Activated gamma-delta T cell treated with anti-CD3 and anti-CD28 coated beads, Interleukin-2, amount 50 U/mL, for 16 hours (primary cell): ENCODE measurements at regions not wholly inside any gene's neighbourhood (a gene's known extent, or its start where the extent isn't known, plus 50 kb on each side); places are given as distances from the start of the nearest gene placed in this dataset.

Experiments
- DNase-seq: peaks from one replicate; pipeline ENCODE4 v3.0.0-alpha.2; 2020; ENCODE audit warnings: low read depth

DNA sequence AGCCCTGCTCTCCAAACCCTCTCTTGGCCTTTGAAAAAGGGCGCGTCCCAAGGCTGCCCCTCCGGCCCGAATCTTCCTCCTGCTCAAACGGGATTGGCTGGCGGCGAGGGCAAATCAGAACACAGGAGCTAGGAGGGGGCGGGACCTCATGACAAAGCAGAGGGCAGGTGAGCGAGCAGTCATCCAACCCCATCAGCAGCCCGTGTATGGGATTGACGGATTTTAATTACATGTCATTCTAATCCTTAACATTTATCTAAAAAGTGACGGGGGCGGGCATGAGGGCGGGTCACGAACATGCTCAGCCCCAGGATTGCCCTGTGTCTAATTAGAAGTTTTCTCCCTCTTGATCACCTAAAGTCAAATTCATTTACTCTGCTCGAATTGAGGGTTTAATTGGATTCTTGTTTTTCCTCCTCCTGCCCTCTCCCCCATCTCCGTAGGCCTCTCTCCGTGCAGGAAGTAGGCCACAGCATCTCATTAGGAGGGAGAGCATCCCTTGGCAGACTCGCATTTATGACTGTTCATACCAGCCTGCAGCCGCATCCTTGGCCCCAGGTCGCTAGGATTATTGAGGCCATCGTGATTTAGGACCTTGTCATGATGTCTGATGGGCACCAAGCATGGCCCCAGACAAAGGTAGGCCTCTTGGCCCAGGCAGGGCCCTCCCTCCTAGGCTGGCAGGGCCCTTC, 147.1 kb downstream of the CHST1 start:
- DNase-seq = no peak

- no peak for DNase-seq
Measured at GRCh38 chr11:45517171-45517770, 148.2 kb downstream of the CHST1 start.

- DNase-seq = no peak
Measured at GRCh38 chr11:45513821-45514340, 151.5 kb downstream of the CHST1 start.

DNA sequence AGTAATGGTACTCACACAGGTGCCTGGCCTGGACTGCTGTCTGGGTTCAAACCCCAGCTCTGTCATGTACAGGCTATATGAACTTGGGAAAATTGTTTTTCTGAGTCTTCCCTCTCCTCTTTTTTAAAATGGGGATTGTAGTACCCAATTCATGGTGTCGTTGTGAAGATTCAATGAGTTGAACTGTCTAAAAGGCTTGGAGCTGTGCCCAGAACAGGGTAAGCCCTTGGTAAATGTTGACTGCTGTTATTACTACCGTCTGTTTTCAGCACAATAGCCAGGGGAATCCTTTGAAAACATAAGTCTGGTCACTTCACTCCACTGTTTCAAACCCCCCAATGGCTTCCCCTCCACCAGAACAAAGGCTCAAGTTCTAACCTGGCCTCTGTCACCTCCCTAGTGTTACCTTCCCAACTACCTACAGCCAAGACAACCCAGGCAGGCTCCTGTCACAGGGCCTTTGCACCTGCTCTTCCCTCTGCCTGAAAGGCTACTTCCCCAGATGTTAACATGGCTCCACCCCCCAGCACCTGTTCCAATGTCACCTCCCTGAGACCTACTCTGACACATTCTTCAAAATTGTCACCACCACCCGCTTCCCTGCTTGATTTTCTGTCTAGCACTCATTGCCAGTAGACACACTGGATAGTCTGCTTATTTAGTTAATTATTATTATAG, 152.8 kb downstream of the CHST1 start:
- no peak for DNase-seq

DNA sequence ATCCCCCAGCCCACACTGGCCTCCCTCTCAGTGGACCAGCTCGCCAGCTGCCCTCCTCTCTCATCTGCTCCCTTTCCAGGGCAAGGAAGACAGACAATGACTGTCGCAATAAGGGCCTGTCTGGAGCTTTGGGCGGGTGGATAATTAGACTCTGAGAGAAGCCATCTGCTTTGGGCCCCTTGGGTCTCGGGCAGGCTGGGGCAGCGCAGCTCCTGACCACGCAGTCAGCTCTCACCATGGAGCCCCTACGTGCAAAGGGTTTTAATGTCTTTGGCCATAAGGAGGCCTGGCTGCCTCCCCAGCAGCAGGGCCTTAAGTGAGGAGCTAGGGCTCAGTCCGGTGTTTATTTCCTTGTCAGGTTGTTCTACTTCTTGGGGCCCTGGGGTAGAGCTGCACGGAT, 153.9 kb downstream of the CHST1 start:
- no peak for DNase-seq

- DNase-seq = no peak
Measured at GRCh38 chr11:45507916-45508315, 157.5 kb downstream of the CHST1 start.

DNA sequence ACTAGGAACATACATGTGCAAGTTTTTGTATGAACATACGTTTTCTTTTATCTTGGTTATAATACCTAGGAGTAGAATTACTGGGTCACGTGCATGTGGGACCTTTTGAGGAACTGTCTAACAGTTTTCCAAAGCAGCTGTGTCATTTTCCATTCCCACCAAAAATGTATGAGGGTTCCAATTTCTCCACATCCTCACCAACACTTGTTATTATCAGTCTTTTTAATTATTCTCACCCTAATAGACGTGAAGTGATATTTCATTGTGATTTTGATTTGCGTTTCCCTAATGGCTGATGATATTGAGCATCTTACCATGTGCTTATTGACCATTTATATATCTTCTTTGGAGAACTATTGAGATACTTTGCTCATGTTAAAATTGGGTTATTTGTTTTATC, 162.1 kb downstream of the CHST1 start:
- DNase-seq = no peak

GRCh38 chr11:45502226-45502545, 163.2 kb downstream of the CHST1 start:
- DNase-seq = no peak

DNA sequence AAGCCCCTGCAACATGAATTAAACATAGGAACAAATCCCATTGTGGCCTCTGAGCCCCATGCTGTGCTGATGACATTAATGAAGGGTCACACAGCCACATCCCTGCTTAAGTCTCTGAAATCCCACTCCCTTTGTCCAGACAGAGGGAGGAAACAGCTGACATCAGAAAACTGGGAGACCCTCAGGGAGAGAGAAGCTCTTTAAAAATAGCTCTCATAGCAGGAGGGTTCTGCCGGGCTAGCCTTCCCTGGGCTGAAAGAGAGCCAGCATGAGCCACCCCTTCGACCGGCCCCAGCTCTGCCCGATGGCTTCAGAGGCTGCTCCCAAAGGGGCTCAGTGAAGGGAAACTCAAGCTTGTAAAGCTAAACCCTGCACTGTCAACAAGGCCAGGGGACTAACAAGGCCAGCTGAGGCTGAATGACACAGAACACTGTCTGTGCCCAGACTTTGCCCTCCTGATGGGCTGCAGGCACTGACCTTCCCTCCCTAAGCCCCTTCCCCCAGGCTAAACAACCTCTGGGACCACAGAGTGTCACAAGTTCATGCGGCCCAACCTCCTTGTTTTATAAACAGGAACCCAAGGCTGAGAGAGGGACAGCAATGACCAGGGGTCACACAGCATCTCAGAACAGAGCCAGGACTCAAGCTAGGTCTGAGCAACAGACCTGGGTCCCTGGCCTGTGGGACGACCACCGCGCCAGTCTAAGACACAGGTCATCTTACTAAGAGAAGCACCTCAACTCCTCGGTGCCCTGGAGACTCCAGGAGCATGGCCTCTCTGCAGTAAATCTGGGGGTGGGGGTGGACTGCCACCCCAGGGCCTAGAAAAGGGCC, 163.8 kb downstream of the CHST1 start:
- DNase-seq = no peak

DNA sequence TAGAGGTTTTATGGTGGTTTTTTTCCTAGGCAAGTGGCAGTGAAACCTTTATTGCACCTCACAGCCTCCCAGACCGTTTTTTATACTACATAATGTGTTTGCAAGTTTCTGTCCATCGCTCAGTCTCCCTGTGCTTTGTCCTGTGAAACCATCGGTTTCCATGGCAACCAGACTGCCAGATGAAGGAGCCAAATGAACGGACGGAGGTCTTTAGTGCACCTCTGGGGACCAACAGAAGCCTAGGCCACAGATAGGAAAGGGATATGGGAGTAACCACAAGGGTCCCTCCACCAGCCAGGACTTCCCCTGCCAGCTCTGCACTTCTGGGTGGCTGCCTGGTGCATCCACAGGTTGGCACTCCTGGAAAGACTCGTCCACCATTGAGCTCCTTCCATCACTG, 165.0 kb downstream of the CHST1 start:
- no peak for DNase-seq

GRCh38 chr11:45494738-45495137, 170.7 kb downstream of the CHST1 start:
- no peak for DNase-seq

DNA sequence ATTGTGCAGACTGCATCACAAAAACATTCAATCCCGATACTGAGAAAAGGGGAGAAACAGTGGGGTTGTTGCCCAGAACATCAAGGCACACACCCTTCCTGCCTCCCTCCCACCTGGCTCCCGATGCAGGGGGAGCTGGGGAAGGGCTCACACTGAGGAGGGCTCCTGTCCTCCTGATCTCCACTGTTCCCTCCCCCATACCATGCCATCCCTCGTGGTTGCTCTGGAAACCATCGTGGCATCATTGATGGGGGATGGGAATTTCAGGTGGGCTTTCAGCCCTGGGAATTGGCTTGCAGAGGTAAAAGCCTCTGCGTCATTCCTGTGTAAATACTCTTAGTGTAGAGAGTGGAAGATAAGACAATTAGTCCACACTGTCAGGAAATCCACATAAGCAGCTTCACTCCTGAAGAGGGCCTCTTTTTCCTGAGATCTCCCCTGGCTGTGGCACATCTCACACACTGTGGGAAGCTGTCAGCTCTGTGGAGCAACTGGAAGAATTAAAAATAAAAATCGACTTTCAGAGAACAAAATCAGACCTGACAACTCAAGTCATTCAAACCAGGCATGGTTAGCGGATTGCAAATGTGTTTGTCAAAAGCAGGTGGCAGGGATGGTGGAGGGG, 176.0 kb downstream of the CHST1 start:
- DNase-seq = no peak

DNA sequence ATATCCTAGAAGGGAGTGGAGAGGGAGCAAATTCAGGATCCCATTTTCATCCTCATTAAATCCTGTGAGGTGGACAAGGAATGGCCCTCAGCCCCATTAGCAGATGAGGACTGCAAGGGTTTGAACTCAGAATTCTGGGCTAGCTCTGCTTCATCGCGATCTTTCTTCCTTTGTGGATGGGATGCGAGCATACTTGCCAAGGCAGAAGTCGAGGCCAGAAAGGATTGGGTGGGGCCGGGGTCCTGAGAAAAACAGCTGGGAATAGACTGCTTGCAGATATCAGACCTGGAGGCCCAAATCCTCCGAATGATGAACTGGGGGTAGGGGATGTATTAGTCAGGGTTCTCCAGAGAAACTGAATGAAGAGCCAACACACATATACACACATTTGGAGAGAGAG, 179.0 kb downstream of the CHST1 start:
- no peak for DNase-seq

DNA sequence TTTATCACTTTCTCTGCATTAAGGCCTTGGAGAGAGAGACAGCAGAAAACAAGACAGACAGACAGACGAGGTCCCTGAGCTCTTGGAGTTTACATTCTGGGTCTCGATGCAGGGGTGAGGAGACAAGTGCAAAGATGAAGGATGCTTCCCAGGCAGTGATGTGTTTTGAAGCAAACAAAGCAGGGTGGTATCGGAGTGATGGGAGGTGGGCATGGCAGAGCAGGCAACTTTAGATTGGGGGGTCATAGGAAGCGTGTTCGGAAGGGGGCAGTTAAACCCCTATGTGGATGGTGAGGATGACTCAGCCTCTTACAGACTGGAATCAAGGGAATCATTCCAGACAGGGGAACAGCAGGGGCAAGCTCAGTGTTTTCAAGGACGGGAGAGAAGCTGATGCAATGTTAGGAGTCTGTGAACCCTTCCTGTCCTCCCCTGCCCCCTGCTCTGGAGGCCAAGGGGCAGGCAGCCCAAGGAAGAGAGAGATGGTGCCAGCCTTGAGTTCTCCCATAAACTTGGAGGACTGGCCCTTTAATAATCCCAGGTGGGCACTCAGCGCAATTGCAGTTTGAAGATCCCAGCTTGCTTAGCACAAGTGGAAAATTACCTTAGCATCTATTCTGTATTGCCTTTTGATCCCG, 180.2 kb downstream of the CHST1 start:
- no peak for DNase-seq

DNA sequence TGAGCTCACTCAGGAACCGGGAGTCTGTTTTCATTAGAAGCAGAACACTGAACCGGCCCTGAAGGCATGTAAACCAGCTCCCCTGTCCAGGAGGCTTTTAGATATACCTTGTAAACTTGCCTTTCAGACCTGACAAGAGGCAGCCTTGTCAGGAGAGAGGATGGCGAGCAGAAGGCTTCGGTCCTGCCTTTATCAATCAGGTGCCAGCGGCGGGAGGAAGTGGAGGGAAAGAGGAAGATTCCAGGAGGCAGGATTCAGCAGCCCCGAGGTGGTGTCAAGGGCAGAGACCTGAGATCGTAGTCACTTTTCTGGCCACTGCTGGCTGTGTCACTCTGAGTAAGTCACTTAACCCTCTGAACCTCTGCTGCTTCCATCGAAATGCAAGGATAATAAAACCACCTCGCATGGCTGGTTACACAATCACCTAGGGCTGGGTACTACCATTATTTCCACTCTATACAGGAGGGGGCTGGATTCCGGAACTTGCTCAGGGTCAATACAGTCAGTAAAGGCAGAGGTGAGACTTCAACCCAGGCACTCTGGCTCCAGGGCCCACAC, 181.0 kb downstream of the CHST1 start:
- DNase-seq = no peak

- no peak for DNase-seq
Measured at GRCh38 chr11:45483416-45483815, 182.0 kb downstream of the CHST1 start.

- no peak for DNase-seq
Measured at GRCh38 chr11:45482331-45482730, 183.1 kb downstream of the CHST1 start.

GRCh38 chr11:45481026-45481425, 184.4 kb downstream of the CHST1 start:
- no peak for DNase-seq

- DNase-seq = no peak
Measured at GRCh38 chr11:45477588-45477987, 187.8 kb downstream of the CHST1 start.

- DNase-seq = no peak
Measured at GRCh38 chr11:45476126-45476525, 189.3 kb downstream of the CHST1 start.

GRCh38 chr11:45475173-45475572, 189.0 kb upstream of the SYT13 start:
- no peak for DNase-seq
